Endothelial cell of umbilical vein (primary cell): ENCODE measurements at regions not wholly inside any gene's neighbourhood (a gene's known extent, or its start where the extent isn't known, plus 50 kb on each side); places are given as distances from the start of the nearest gene placed in this dataset.

Experiments used
- BruUV-seq: library from RNA; stranded (reverse); fragments of 400-500 nt; replicated peaks from 2 replicates; lab custom pipeline; 2021; lab: Mats Ljungman, UMichigan
- CTCF ChIA-PET: fragments of 300-600, 350-600 bp; sonication (Branson Sonifier 250); formaldehyde crosslinking; loops from one replicate; lab custom pipeline; 2021; ENCODE audit warnings: antibody characterized with exemption, inconsistent platforms; lab: Charles Lee
- POLR2A ChIA-PET: fragments of 300-600, 350-600 bp; sonication (Branson Sonifier 250); formaldehyde crosslinking; loops from one replicate; lab custom pipeline; 2021; ENCODE audit warnings: antibody characterized with exemption, inconsistent platforms; lab: Charles Lee
- DNase-seq: peaks from one replicate; pipeline ENCODE4 v3.0.0-alpha.2; 2011; ENCODE audit warnings: low read depth, low spot score
- FAIRE-seq: peaks from 2 replicates; lab custom pipeline; 2011; peaks lifted over from hg19 to GRCh38; lab: Jason Lieb, UNC
- H2AFZ ChIP-seq: 2 replicates; pipeline ENCODE4 v1.6.0; 2012; ENCODE audit warnings: low read depth, low read length, control low read depth, inconsistent platforms
- H3K27ac ChIP-seq: 2 replicates; pipeline ENCODE4 v1.5.1; 2011; ENCODE audit warnings: low read depth, mild to moderate bottlenecking, control low read depth, low read length, moderate library complexity; ENCODE audit not compliant: insufficient read depth
- H3K27me3 ChIP-seq, 2 experiments: 2 replicates each; pipeline versions ENCODE4 v1.6.0 to v1.6.1; 2011; ENCODE audit warnings: low read length in 2 of 2, mixed read lengths in 1 of 2; ENCODE audit not compliant: control insufficient read depth in 2 of 2, insufficient read depth in 2 of 2
- H3K36me3 ChIP-seq, 2 experiments: 2 replicates in 1 of 2; 3 replicates in 1 of 2; pipeline ENCODE4 v1.5.1; 2011; ENCODE audit warnings: low read length in 2 of 2, mild to moderate bottlenecking in 1 of 2, moderate library complexity in 1 of 2; ENCODE audit not compliant: control insufficient read depth in 2 of 2, insufficient read depth in 2 of 2; ENCODE audit errors: extremely low read depth in 1 of 2
- H3K4me1 ChIP-seq: 3 replicates; pipeline ENCODE4 v1.5.1; 2011; ENCODE audit warnings: mild to moderate bottlenecking, low read length; ENCODE audit not compliant: control insufficient read depth, insufficient read depth; ENCODE audit errors: extremely low read depth
- H3K4me2 ChIP-seq: 2 replicates; pipeline ENCODE4 v1.6.1; 2011; ENCODE audit warnings: low read length, control low read depth, mixed read lengths; ENCODE audit not compliant: insufficient read depth
- H3K4me3 ChIP-seq, 3 experiments: fragments of 200-600 bp in 1 of 3; sonication (generic), shearing (Covaris generic) in 1 of 3; replicated peaks in 1 of 3; 2 replicates each; pipeline ENCODE4 v1.5.1; 2011 to 2016; ENCODE audit warnings: control low read depth in 3 of 3, low read length in 3 of 3, mild to moderate bottlenecking in 2 of 3, inconsistent platforms in 1 of 3, low read depth in 1 of 3, moderate library complexity in 1 of 3; ENCODE audit not compliant: insufficient read depth in 1 of 3
- H3K79me2 ChIP-seq: 2 replicates; pipeline ENCODE4 v1.6.0; 2012; ENCODE audit warnings: low read length, inconsistent platforms; ENCODE audit not compliant: control insufficient read depth, insufficient read depth
- H3K9ac ChIP-seq: replicated peaks from 2 replicates; pipeline ENCODE3; 2011; ENCODE audit warnings: low read length, control low read depth; ENCODE audit not compliant: insufficient read depth; ENCODE audit errors: extremely low read depth
- H3K9me1 ChIP-seq: replicated peaks from 3 replicates; pipeline ENCODE4 v1.6.0; 2011; ENCODE audit warnings: mild to moderate bottlenecking, low read length; ENCODE audit not compliant: control insufficient read depth, insufficient read depth; ENCODE audit errors: extremely low read depth
- H3K9me3 ChIP-seq: replicated peaks from 2 replicates; pipeline ENCODE4 v1.5.1; 2012; ENCODE audit warnings: low read length, inconsistent platforms; ENCODE audit not compliant: control insufficient read depth, insufficient read depth
- H4K20me1 ChIP-seq: replicated peaks from 2 replicates; pipeline ENCODE3; 2011; ENCODE audit warnings: mild to moderate bottlenecking, low read length; ENCODE audit not compliant: control insufficient read depth, insufficient read depth; ENCODE audit errors: extremely low read depth
- EZH2 ChIP-seq: IDR thresholded peaks from 2 replicates; pipeline ENCODE4 v1.6.1; 2012; ENCODE audit warnings: borderline replicate concordance, low read depth, mild to moderate bottlenecking, moderate library complexity, low read length, inconsistent platforms; ENCODE audit not compliant: severe bottlenecking
- FOS ChIP-seq: IDR thresholded peaks from 2 replicates; pipeline ENCODE4 v1.6.1; 2011; ENCODE audit warnings: mild to moderate bottlenecking, low read length, moderate library complexity, borderline replicate concordance; ENCODE audit not compliant: insufficient read depth
- GATA2 ChIP-seq: IDR thresholded peaks from 2 replicates; pipeline ENCODE4 v1.7.0; 2011; ENCODE audit warnings: low read depth, mild to moderate bottlenecking, moderate library complexity, mixed read lengths, low read length; ENCODE audit not compliant: insufficient read length, insufficient read depth
- JUN ChIP-seq: IDR thresholded peaks from 2 replicates; pipeline ENCODE4 v1.6.1; 2011; ENCODE audit warnings: borderline replicate concordance, low read depth; ENCODE audit not compliant: insufficient read length, insufficient read depth
- MYC ChIP-seq: IDR thresholded peaks from one replicate; pipeline ENCODE4 v1.6.1; 2011; ENCODE audit warnings: mild to moderate bottlenecking, low read depth, low read length
- POLR2A ChIP-seq: IDR thresholded peaks from 2 replicates; pipeline ENCODE4 v1.6.1; 2012; ENCODE audit warnings: low read depth, mild to moderate bottlenecking, control low read depth, low read length
- POLR2AphosphoS5 ChIP-seq: IDR thresholded peaks from 2 replicates; pipeline ENCODE4 v1.6.1; 2012; ENCODE audit warnings: low read depth, mild to moderate bottlenecking, control low read depth, low read length, moderate library complexity; ENCODE audit not compliant: insufficient read depth
- dilution Hi-C: fragments of 300-500 bp; cut with MboI; formaldehyde crosslinking; loops from one replicate; pipeline ENCODE4 v1.15.0; 2019; ENCODE audit warnings: low sequenced_read_pairs; ENCODE audit not compliant: extremely low pct_ligation_motif_present
- intact Hi-C: fragments of 100-400 bp; cut with micrococcal nuclease; formaldehyde crosslinking; loops from one replicate; pipeline ENCODE4 v1.10.0; 2022
- TF ChIP-seq, protein P1 (sequence below), 2 donors: IDR thresholded peaks; 1 replicate in 1 of 2; 2 replicates in 1 of 2; pipeline ENCODE4 v1.5.1; 2011; ENCODE audit warnings: low read length in 2 of 2, mild to moderate bottlenecking in 2 of 2, moderate library complexity in 2 of 2, control low read depth in 1 of 2, inconsistent platforms in 1 of 2, low read depth in 1 of 2; ENCODE audit not compliant: insufficient read depth in 1 of 2; ENCODE audit errors: extremely low read depth in 1 of 2
- TF ChIP-seq, protein P2 (sequence below): IDR thresholded peaks from 2 replicates; pipeline ENCODE4 v1.6.1; 2011; ENCODE audit not compliant: insufficient read depth, insufficient read length

DNA sequence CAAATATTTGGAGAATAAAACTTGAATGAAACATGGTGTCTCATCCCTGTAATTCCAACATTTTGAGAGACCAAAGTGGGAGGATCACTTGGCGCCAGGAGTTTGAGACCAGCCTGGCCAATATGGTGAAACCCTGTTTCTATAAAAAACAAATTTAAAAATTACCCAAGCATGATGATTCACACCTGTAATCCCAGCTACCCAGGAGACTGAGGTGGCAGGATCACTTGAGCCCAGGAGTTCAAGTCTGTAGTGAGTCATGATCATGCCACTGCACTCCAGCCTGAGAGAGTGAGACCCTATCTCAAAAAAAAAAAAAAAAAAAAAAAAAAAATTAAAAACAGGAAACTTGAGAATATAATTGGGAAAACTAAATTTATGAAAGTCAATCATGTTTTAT is 481.1 kb downstream of the SEMA3D start:
- dilution Hi-C loops (no loop called here), intact Hi-C loops (loop anchor here (10.0 kb wide), 1 partner anchor 171 kb away; no protein-coding TSS in a partner anchor)
- Histone ChIP-seq H3K9ac (no peak overlapping the region), H3K27ac (no peak overlapping the region), H3K4me1 (peaks cover 17% of the 10 kb centered on the region), H3K4me2 (no peak overlapping the region), H2AFZ (no peak overlapping the region), H3K9me1 (no peaks in the 10 kb centered on the region), H3K4me3 (no peak overlapping the region), H3K27me3 (no peaks in the 10 kb centered on the region), H4K20me1 (no peaks in the 10 kb centered on the region), H3K79me2 (no peaks in the 10 kb centered on the region), H3K9me3 (no peaks in the 10 kb centered on the region), H3K36me3 (no peaks in the 10 kb centered on the region)
- ChIA-PET CTCF (no interaction called here), POLR2A (no interaction called here)
- no peak for FAIRE-seq
- DNase-seq: no peak
- no TSS peak for BruUV-seq
- TF ChIP-seq GATA2: no peak
- no peak for TF ChIP-seq POLR2A
- no peak for TF ChIP-seq MYC

DNA sequence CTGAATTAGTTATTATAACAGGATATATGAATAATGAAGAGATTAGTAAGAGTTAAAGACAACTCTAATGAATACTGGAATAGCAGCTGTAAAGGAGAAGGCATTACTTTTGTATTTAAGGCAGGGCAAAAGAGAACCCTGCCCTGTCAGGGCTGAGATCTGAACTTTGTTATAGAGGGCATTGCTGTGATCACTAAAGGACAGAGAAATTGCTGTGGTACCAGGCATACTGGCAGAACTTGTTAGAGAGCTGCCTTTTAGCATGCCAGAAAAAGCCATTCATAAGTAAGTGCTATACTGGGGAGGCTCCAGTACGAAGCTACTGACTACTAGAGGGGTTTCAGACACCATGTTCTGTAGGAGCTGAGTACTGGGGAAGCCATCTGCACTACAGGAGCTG is 481.8 kb downstream of the SEMA3D start:
- TF ChIP-seq MYC: no peak
- TF ChIP-seq POLR2A: no peak
- TF ChIP-seq, protein P1, sequence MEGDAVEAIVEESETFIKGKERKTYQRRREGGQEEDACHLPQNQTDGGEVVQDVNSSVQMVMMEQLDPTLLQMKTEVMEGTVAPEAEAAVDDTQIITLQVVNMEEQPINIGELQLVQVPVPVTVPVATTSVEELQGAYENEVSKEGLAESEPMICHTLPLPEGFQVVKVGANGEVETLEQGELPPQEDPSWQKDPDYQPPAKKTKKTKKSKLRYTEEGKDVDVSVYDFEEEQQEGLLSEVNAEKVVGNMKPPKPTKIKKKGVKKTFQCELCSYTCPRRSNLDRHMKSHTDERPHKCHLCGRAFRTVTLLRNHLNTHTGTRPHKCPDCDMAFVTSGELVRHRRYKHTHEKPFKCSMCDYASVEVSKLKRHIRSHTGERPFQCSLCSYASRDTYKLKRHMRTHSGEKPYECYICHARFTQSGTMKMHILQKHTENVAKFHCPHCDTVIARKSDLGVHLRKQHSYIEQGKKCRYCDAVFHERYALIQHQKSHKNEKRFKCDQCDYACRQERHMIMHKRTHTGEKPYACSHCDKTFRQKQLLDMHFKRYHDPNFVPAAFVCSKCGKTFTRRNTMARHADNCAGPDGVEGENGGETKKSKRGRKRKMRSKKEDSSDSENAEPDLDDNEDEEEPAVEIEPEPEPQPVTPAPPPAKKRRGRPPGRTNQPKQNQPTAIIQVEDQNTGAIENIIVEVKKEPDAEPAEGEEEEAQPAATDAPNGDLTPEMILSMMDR (IDR thresholded peaks at IDR 0.05; ENCODE audit: extremely low read depth in 1 of 2, insufficient read depth in 1 of 2, low read depth in 1 of 2, low read length in 2 of 2): no peak
- TF ChIP-seq GATA2: no peak
- TF ChIP-seq POLR2AphosphoS5: no peak
- no peak for TF ChIP-seq FOS
- no peak for TF ChIP-seq JUN
- TF ChIP-seq, protein P2, sequence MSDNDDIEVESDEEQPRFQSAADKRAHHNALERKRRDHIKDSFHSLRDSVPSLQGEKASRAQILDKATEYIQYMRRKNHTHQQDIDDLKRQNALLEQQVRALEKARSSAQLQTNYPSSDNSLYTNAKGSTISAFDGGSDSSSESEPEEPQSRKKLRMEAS: no peak
- TF ChIP-seq EZH2: no peak
- dilution Hi-C loops: no loop called here
- H3K27ac ChIP-seq: no peak overlapping the region

More for the DNA sequence above, 481.8 kb downstream of the SEMA3D start:
- Histone ChIP-seq H3K4me1 (peaks cover 22% of the 10 kb centered on the region), H3K9ac (no peak overlapping the region), H3K4me2 (no peak overlapping the region), H3K36me3 (no peaks in the 10 kb centered on the region), H3K9me3 (no peaks in the 10 kb centered on the region), H2AFZ (no peak overlapping the region), H3K9me1 (no peaks in the 10 kb centered on the region), H3K4me3 (no peak overlapping the region), H3K27me3 (no peaks in the 10 kb centered on the region), H4K20me1 (no peaks in the 10 kb centered on the region), H3K79me2 (no peaks in the 10 kb centered on the region)
- intact Hi-C loops: loop anchor here (10.0 kb wide), 1 partner anchor 170 kb away; no protein-coding TSS in a partner anchor
- DNase-seq: no peak
- POLR2A ChIA-PET: no interaction called here
- FAIRE-seq: no peak
- CTCF ChIA-PET: no interaction called here
- no TSS peak for BruUV-seq
